HG03097 (cell line): ENCODE measurements at regions not wholly inside any gene's neighbourhood (a gene's known extent, or its start where the extent isn't known, plus 50 kb on each side); places are given as distances from the start of the nearest gene placed in this dataset.
"Not testable (repeated sequence)": the region's sequence is repeated elsewhere in the genome, so short reads cannot be mapped to it uniquely, and the experiment has no call there.

ENCODE experiments used
- ATAC-seq: cut with Tn5 transposase; IDR thresholded peaks from one replicate; pipeline ENCODE4 v1.9.1; 2021; ENCODE audit not compliant: unreplicated experiment, low FRiP score

- no peak for ATAC-seq
Observed at GRCh38 chr16:63787014-63787413, 1334.8 kb downstream of the CDH11 start.

GRCh38 chr16:63785170-63785569 lies 1336.7 kb downstream of the CDH11 start:
- no peak for ATAC-seq

- ATAC-seq = no peak
Observed at GRCh38 chr16:63776437-63776836, 1345.4 kb downstream of the CDH11 start.

- no peak for ATAC-seq
Observed at GRCh38 chr16:63776034-63776433, 1345.8 kb downstream of the CDH11 start.

GRCh38 chr16:63774302-63774701 lies 1347.6 kb downstream of the CDH11 start:
- ATAC-seq = no peak

GRCh38 chr16:63769211-63769610 lies 1352.7 kb downstream of the CDH11 start:
- ATAC-seq = no peak

- not testable (repeated sequence) for ATAC-seq
Observed at GRCh38 chr16:63760246-63760645, 1361.6 kb downstream of the CDH11 start.

GRCh38 chr16:63752347-63752746 lies 1369.5 kb downstream of the CDH11 start:
- no peak for ATAC-seq

GRCh38 chr16:63749276-63749675 lies 1372.6 kb downstream of the CDH11 start:
- no peak for ATAC-seq

GRCh38 chr16:63745456-63745855 lies 1376.4 kb downstream of the CDH11 start:
- no peak for ATAC-seq

GRCh38 chr16:63744077-63744874 lies 1377.6 kb downstream of the CDH11 start:
- no peak for ATAC-seq

GRCh38 chr16:63742150-63742549 lies 1379.7 kb downstream of the CDH11 start:
- ATAC-seq = no peak

- ATAC-seq = no peak
Observed at GRCh38 chr16:63737633-63738032, 1384.2 kb downstream of the CDH11 start.

GRCh38 chr16:63735456-63735855 lies 1386.4 kb downstream of the CDH11 start:
- no peak for ATAC-seq

- ATAC-seq = no peak
Observed at GRCh38 chr16:63720848-63721247, 1401.0 kb downstream of the CDH11 start.

GRCh38 chr16:63719926-63720325 lies 1401.9 kb downstream of the CDH11 start:
- no peak for ATAC-seq

GRCh38 chr16:63717806-63718205 lies 1404.1 kb downstream of the CDH11 start:
- no peak for ATAC-seq

- no peak for ATAC-seq
Observed at GRCh38 chr16:63714876-63715275, 1407.0 kb downstream of the CDH11 start.

GRCh38 chr16:63712725-63713124 lies 1409.1 kb downstream of the CDH11 start:
- no peak for ATAC-seq

- no peak for ATAC-seq
Observed at GRCh38 chr16:63703612-63704011, 1418.3 kb downstream of the CDH11 start.

GRCh38 chr16:63702981-63703590 lies 1418.8 kb downstream of the CDH11 start:
- no peak for ATAC-seq

- no peak for ATAC-seq
Observed at GRCh38 chr16:63697736-63698135, 1424.1 kb downstream of the CDH11 start.
